HCT116 (cell line): ENCODE measurements at regions not wholly inside any gene's neighbourhood (a gene's known extent, or its start where the extent isn't known, plus 50 kb on each side); places are given as distances from the start of the nearest gene placed in this dataset.

ENCODE experiments used
- ATAC-seq: fragments of 200-7000 bp; cut with Tn5 transposase; 2 replicates; pipeline ENCODE4 v1.9.1; 2020; ENCODE audit warnings: mild to moderate bottlenecking, moderate library complexity
- BruUV-seq: library from RNA; stranded (reverse); fragments of 400-500 nt; replicated peaks from 2 replicates; lab custom pipeline; 2021; lab: Mats Ljungman, UMichigan
- CTCF ChIA-PET: fragments of 300-600 bp; sonication (Branson Sonifier 250); formaldehyde crosslinking; loops from one replicate; lab custom pipeline; 2021; ENCODE audit warnings: antibody characterized with exemption; lab: Charles Lee
- POLR2A ChIA-PET: fragments of 300-600, 350-600 bp; sonication (Branson Sonifier 250); formaldehyde crosslinking; loops from one replicate; lab custom pipeline; 2021; ENCODE audit warnings: antibody characterized with exemption; lab: Charles Lee
- RAD21 ChIA-PET, 2 experiments: fragments of 300-600 bp; sonication (Branson Sonifier 250); formaldehyde crosslinking; loops; one replicate each; lab custom pipeline; 2023; ENCODE audit warnings: low total read pairs in 2 of 2; ENCODE audit not compliant: uncharacterized antibody in 2 of 2, unreplicated experiment in 2 of 2, low non-redundant PET in 1 of 2; lab: Charles Lee
- DNase-seq: peaks from one replicate; pipeline ENCODE4 v3.0.0-alpha.2; 2010; ENCODE audit warnings: low read depth, low spot score
- H2AFZ ChIP-seq: fragments of 200-600 bp; shearing (Covaris generic), sonication (generic); 2 replicates; pipeline ENCODE4 v1.6.1; 2017; ENCODE audit warnings: low read depth, mixed run types, mixed read lengths, antibody characterized with exemption, low read length; ENCODE audit not compliant: poor library complexity, severe bottlenecking
- H3K27ac ChIP-seq: 2 replicates; pipeline ENCODE4 v1.5.1; 2012; ENCODE audit warnings: low read depth, low read length
- H3K27me3 ChIP-seq: fragments of 200-600 bp; sonication (generic); 2 replicates; pipeline ENCODE4 v1.6.1; 2016; ENCODE audit warnings: mixed run types, low read length, mixed read lengths; ENCODE audit not compliant: insufficient read depth
- H3K36me3 ChIP-seq, 2 experiments: fragments of 200-500 bp in 1 of 2; fragments of 200-600 bp in 1 of 2; sonication (Bioruptor generic) in 1 of 2; sonication (generic) in 1 of 2; 2 replicates each; pipeline versions ENCODE4 v1.5.1 to v1.6.1; 2014 to 2016; ENCODE audit warnings: low read length in 2 of 2, inconsistent platforms in 1 of 2, mixed read lengths in 1 of 2, mixed run types in 1 of 2; ENCODE audit not compliant: insufficient read depth in 2 of 2, control insufficient read depth in 1 of 2
- H3K4me1 ChIP-seq, 2 experiments: fragments of 200-600 bp in 1 of 2; sonication (generic) in 1 of 2; 2 replicates each; pipeline versions ENCODE4 v1.5.1 to v1.6.1; 2012 to 2017; ENCODE audit warnings: low read length in 2 of 2, inconsistent platforms in 1 of 2, mild to moderate bottlenecking in 1 of 2, mixed read lengths in 1 of 2, mixed run types in 1 of 2, moderate library complexity in 1 of 2; ENCODE audit not compliant: insufficient read depth in 2 of 2, control insufficient read depth in 1 of 2
- H3K4me2 ChIP-seq: fragments of 200-600 bp; sonication (generic); 2 replicates; pipeline ENCODE4 v1.6.1; 2017; ENCODE audit warnings: mixed run types, low read length, mixed read lengths
- H3K4me3 ChIP-seq, 2 experiments: fragments of 200-600 bp in 1 of 2; sonication (generic) in 1 of 2; replicated peaks in 1 of 2; 2 replicates each; pipeline ENCODE4 v1.5.1; 2011 to 2016; ENCODE audit warnings: low read length in 2 of 2, control low read depth in 1 of 2, low read depth in 1 of 2, mild to moderate bottlenecking in 1 of 2, mixed read lengths in 1 of 2, mixed run types in 1 of 2
- H3K79me2 ChIP-seq: fragments of 200-600 bp; sonication (generic); 2 replicates; pipeline ENCODE4 v1.6.1; 2017; ENCODE audit warnings: mild to moderate bottlenecking, mixed run types, low read length, moderate library complexity, mixed read lengths; ENCODE audit not compliant: insufficient read depth
- H3K9ac ChIP-seq: fragments of 200-600 bp; sonication (generic); 2 replicates; pipeline ENCODE4 v1.6.1; 2016; ENCODE audit warnings: low read length, mixed read lengths
- H3K9me2 ChIP-seq: fragments of 200-600 bp; sonication (generic), shearing (Covaris generic); 2 replicates; pipeline ENCODE4 v1.6.1; 2017; ENCODE audit warnings: mixed run types, mild to moderate bottlenecking, moderate library complexity; ENCODE audit not compliant: insufficient read depth
- H3K9me3 ChIP-seq, 2 experiments: fragments of 200-500 bp in 1 of 2; fragments of 200-600 bp in 1 of 2; sonication (Bioruptor generic) in 1 of 2; sonication (generic) in 1 of 2; 2 replicates each; pipeline ENCODE4 v1.6.1; 2014 to 2017; ENCODE audit warnings: low read length in 2 of 2, mixed read lengths in 2 of 2, inconsistent platforms in 1 of 2, low read depth in 1 of 2, mild to moderate bottlenecking in 1 of 2, mixed run types in 1 of 2, moderate library complexity in 1 of 2; ENCODE audit not compliant: control insufficient read depth in 1 of 2, insufficient read depth in 1 of 2
- H4K20me1 ChIP-seq: fragments of 200-600 bp; sonication (generic), shearing (Covaris generic); 2 replicates; pipeline ENCODE4 v1.6.1; 2017; ENCODE audit warnings: mixed run types, mild to moderate bottlenecking, moderate library complexity; ENCODE audit not compliant: insufficient read depth
- CBX3 ChIP-seq: IDR thresholded peaks from 2 replicates; pipeline ENCODE4 v1.6.1; 2012; ENCODE audit warnings: low read depth
- CEBPB ChIP-seq: IDR thresholded peaks from 2 replicates; pipeline ENCODE4 v1.6.1; 2012; ENCODE audit warnings: low read depth
- EGR1 ChIP-seq: IDR thresholded peaks from 2 replicates; pipeline ENCODE4 v1.6.1; 2012; ENCODE audit warnings: low read depth
- EZH2 ChIP-seq: fragments of 200-600 bp; sonication (generic); IDR thresholded peaks from 2 replicates; pipeline ENCODE4 v1.6.1; 2017; ENCODE audit warnings: antibody characterized with exemption, mixed run types
- FOSL1 ChIP-seq: IDR thresholded peaks from 2 replicates; pipeline ENCODE4 v1.6.1; 2012; ENCODE audit warnings: low read depth
- POLR2AphosphoS5 ChIP-seq: IDR thresholded peaks from 2 replicates; pipeline ENCODE4 v1.6.1; 2011; ENCODE audit warnings: mild to moderate bottlenecking, low read depth, low read length, moderate library complexity
- SIN3A ChIP-seq: IDR thresholded peaks from 2 replicates; pipeline ENCODE4 v1.6.1; 2012; ENCODE audit warnings: low read depth
- SP1 ChIP-seq: IDR thresholded peaks from 2 replicates; pipeline ENCODE4 v1.6.1; 2012; ENCODE audit warnings: low read depth
- TCF7L2 ChIP-seq: IDR thresholded peaks from 2 replicates; pipeline ENCODE4 v1.7.0; 2011; ENCODE audit warnings: borderline replicate concordance, inconsistent platforms; ENCODE audit not compliant: insufficient read depth, insufficient read length; ENCODE audit errors: extremely low read depth
- YY1 ChIP-seq: IDR thresholded peaks from 2 replicates; pipeline ENCODE4 v1.6.1; 2011; ENCODE audit warnings: low read length, low read depth, moderate library complexity, mild to moderate bottlenecking; ENCODE audit not compliant: insufficient replicate concordance; ENCODE audit errors: extremely low read depth
- ZFX ChIP-seq: fragments of 450-650 bp; IDR thresholded peaks from 2 replicates; pipeline ENCODE4 v1.6.1; 2017
- ZNF274 ChIP-seq: fragments of 200-500 bp; sonication (Bioruptor generic); IDR thresholded peaks from 2 replicates; pipeline ENCODE4 v1.6.1; 2014; ENCODE audit warnings: mild to moderate bottlenecking, low read depth, low read length, inconsistent platforms
- intact Hi-C: fragments of 100-400 bp; cut with micrococcal nuclease; formaldehyde crosslinking; loops from 2 replicates; pipeline ENCODE4 v1.10.0; 2022
- TF ChIP-seq, protein P1 (sequence below): IDR thresholded peaks from 2 replicates; pipeline ENCODE4 v1.6.1; 2012; ENCODE audit warnings: low read depth
- TF ChIP-seq, protein P2 (sequence below), 3 experiments: fragments of 200-600 bp in 1 of 3; sonication (generic) in 1 of 3; IDR thresholded peaks in 2 of 3; conservative IDR thresholded peaks in 1 of 3; 2 replicates each; pipeline ENCODE4 v1.5.1; 2012 to 2017; ENCODE audit warnings: low read depth in 2 of 3, low read length in 2 of 3, antibody characterized with exemption in 1 of 3, borderline replicate concordance in 1 of 3, control low read depth in 1 of 3, mild to moderate bottlenecking in 1 of 3, mixed read lengths in 1 of 3, mixed run types in 1 of 3, moderate library complexity in 1 of 3; ENCODE audit not compliant: insufficient read depth in 1 of 3
- TF ChIP-seq, protein P3 (sequence below): IDR thresholded peaks from 2 replicates; pipeline ENCODE4 v1.6.1; 2012
- TF ChIP-seq, protein P4 (sequence below): IDR thresholded peaks from 2 replicates; pipeline ENCODE4 v1.6.1; 2011; ENCODE audit warnings: mild to moderate bottlenecking, low read length, moderate library complexity; ENCODE audit not compliant: insufficient replicate concordance; ENCODE audit errors: extremely low read depth

DNA sequence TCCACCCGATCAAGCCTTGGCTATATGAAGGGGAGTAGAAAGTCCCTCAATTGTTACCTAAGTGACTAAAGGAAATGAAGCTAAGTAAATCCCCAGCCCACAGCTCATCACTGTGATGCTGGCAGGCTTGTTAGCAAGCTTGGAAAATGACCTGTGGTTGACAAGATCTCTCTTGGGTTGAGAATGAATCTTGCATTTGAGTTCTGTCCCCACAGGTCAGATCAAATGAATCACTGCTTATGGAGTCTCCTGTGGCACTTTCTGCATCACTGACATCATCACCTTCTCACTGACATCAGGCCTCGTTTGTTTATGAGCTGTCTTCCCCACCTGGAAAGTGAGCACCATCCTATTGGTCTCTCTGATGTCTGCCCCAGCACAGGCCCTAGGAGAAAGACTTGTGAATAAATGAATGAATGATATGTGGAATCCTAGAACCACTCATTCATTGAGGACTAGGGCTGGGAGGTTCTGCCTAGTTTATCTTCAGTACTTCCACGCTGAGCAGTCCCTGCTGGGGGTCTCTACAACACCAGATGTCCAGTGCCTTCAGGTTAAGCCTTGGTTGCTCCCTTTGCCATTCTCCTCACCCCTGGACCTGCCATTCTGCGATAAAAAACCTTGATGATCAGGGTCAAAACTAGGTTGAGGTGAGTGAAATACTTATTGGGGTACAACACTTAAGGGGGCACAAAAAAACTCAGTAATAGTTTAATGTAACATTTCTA is 318.4 kb upstream of the MOCS1 start:
- H3K9me2 ChIP-seq, result no peaks in the 10 kb centered on the region
- DNase-seq (no peak), ATAC-seq (no peak)
- ChIA-PET RAD21 (no interaction called here), POLR2A (no interaction called here), CTCF (no interaction called here)
- intact Hi-C loops, result no loop called here
- no peaks in the 10 kb centered on the region for H3K4me1 ChIP-seq
- no peak for TF ChIP-seq EGR1
- no peak for TF ChIP-seq YY1
- no peak for TF ChIP-seq SP1
- TF ChIP-seq ZNF274, result no peak
- TF ChIP-seq SIN3A, result no peak
- TF ChIP-seq, protein P1, sequence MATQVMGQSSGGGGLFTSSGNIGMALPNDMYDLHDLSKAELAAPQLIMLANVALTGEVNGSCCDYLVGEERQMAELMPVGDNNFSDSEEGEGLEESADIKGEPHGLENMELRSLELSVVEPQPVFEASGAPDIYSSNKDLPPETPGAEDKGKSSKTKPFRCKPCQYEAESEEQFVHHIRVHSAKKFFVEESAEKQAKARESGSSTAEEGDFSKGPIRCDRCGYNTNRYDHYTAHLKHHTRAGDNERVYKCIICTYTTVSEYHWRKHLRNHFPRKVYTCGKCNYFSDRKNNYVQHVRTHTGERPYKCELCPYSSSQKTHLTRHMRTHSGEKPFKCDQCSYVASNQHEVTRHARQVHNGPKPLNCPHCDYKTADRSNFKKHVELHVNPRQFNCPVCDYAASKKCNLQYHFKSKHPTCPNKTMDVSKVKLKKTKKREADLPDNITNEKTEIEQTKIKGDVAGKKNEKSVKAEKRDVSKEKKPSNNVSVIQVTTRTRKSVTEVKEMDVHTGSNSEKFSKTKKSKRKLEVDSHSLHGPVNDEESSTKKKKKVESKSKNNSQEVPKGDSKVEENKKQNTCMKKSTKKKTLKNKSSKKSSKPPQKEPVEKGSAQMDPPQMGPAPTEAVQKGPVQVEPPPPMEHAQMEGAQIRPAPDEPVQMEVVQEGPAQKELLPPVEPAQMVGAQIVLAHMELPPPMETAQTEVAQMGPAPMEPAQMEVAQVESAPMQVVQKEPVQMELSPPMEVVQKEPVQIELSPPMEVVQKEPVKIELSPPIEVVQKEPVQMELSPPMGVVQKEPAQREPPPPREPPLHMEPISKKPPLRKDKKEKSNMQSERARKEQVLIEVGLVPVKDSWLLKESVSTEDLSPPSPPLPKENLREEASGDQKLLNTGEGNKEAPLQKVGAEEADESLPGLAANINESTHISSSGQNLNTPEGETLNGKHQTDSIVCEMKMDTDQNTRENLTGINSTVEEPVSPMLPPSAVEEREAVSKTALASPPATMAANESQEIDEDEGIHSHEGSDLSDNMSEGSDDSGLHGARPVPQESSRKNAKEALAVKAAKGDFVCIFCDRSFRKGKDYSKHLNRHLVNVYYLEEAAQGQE, result no peak
- TF ChIP-seq EZH2, result no peak
- TF ChIP-seq, protein P2, sequence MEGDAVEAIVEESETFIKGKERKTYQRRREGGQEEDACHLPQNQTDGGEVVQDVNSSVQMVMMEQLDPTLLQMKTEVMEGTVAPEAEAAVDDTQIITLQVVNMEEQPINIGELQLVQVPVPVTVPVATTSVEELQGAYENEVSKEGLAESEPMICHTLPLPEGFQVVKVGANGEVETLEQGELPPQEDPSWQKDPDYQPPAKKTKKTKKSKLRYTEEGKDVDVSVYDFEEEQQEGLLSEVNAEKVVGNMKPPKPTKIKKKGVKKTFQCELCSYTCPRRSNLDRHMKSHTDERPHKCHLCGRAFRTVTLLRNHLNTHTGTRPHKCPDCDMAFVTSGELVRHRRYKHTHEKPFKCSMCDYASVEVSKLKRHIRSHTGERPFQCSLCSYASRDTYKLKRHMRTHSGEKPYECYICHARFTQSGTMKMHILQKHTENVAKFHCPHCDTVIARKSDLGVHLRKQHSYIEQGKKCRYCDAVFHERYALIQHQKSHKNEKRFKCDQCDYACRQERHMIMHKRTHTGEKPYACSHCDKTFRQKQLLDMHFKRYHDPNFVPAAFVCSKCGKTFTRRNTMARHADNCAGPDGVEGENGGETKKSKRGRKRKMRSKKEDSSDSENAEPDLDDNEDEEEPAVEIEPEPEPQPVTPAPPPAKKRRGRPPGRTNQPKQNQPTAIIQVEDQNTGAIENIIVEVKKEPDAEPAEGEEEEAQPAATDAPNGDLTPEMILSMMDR (IDR thresholded peaks at IDR 0.05 in 2 of 3, conservative IDR thresholded peaks at IDR 0.05 in 1 of 3; ENCODE audit: borderline replicate concordance in 1 of 3, insufficient read depth in 1 of 3, low read depth in 2 of 3, low read length in 2 of 3), result no peak
- no peak for TF ChIP-seq FOSL1
- TF ChIP-seq TCF7L2, result no peak
- TF ChIP-seq CBX3, result no peak
- no peak for TF ChIP-seq ZFX
- TF ChIP-seq, protein P3, sequence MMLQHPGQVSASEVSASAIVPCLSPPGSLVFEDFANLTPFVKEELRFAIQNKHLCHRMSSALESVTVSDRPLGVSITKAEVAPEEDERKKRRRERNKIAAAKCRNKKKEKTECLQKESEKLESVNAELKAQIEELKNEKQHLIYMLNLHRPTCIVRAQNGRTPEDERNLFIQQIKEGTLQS, result no peak
- no peak for TF ChIP-seq POLR2AphosphoS5
- TF ChIP-seq, protein P4, sequence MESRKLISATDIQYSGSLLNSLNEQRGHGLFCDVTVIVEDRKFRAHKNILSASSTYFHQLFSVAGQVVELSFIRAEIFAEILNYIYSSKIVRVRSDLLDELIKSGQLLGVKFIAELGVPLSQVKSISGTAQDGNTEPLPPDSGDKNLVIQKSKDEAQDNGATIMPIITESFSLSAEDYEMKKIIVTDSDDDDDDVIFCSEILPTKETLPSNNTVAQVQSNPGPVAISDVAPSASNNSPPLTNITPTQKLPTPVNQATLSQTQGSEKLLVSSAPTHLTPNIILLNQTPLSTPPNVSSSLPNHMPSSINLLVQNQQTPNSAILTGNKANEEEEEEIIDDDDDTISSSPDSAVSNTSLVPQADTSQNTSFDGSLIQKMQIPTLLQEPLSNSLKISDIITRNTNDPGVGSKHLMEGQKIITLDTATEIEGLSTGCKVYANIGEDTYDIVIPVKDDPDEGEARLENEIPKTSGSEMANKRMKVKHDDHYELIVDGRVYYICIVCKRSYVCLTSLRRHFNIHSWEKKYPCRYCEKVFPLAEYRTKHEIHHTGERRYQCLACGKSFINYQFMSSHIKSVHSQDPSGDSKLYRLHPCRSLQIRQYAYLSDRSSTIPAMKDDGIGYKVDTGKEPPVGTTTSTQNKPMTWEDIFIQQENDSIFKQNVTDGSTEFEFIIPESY, result no peak
- no peak for TF ChIP-seq CEBPB
- H3K36me3 ChIP-seq, result no peaks in the 10 kb centered on the region
- no peak overlapping the region for H3K9ac ChIP-seq
- H2AFZ ChIP-seq, result no peak overlapping the region
- no TSS peak for BruUV-seq
- H3K9me3 ChIP-seq, result no peaks in the 10 kb centered on the region
- no peaks in the 10 kb centered on the region for H3K79me2 ChIP-seq
- H4K20me1 ChIP-seq, result no peaks in the 10 kb centered on the region
- H3K27ac ChIP-seq, result no peak overlapping the region
- no peak overlapping the region for H3K4me2 ChIP-seq
- peaks cover 22% of the 10 kb centered on the region for H3K27me3 ChIP-seq
- no peak overlapping the region for H3K4me3 ChIP-seq
